ENCODE measurements at regions not wholly inside any gene's neighbourhood (a gene's known extent, or its start where the extent isn't known, plus 50 kb on each side); places are given as distances from the start of the nearest gene placed in this dataset.

- TF ChIP-seq EZH2 (IDR thresholded peaks at IDR 0.05; ENCODE audit: borderline replicate concordance, low read depth, low read length, poor library complexity, severe bottlenecking): no peak
- TF ChIP-seq CTCF (conservative IDR thresholded peaks at IDR 0.05; ENCODE audit: low read depth, low read length): no peak
These were observed 54.5 kb upstream of the RAD23B start for GRCh38 chr9:107228496-107229039.
